CD14-positive monocyte (primary cell): ENCODE measurements at regions not wholly inside any gene's neighbourhood (a gene's known extent, or its start where the extent isn't known, plus 50 kb on each side); places are given as distances from the start of the nearest gene placed in this dataset.

ENCODE experiments used
- DNase-seq, 3 donors: peaks; one replicate each; pipeline ENCODE4 v3.0.0-alpha.2; 2011 to 2022
- H2AFZ ChIP-seq: 2 replicates; pipeline ENCODE4 v1.6.0; 2012; ENCODE audit warnings: mild to moderate bottlenecking, low read depth, low read length, inconsistent platforms; ENCODE audit not compliant: insufficient read depth, poor library complexity, severe bottlenecking
- H3K27ac ChIP-seq, 2 donors: 1 replicate in 1 of 2; 2 replicates in 1 of 2; pipeline ENCODE4 v1.5.1; 2012 to 2013; ENCODE audit warnings: low read length in 2 of 2, control low read depth in 1 of 2, inconsistent platforms in 1 of 2, low read depth in 1 of 2, mild to moderate bottlenecking in 1 of 2
- H3K27me3 ChIP-seq, 2 donors: one replicate each; pipeline versions ENCODE4 v1.6.0 to v1.6.1; 2011 to 2013; ENCODE audit warnings: low read length in 2 of 2; ENCODE audit not compliant: control insufficient read depth in 2 of 2, insufficient read depth in 2 of 2
- H3K36me3 ChIP-seq, 2 donors: replicated peaks in 1 of 2; 1 replicate in 1 of 2; 2 replicates in 1 of 2; pipeline versions ENCODE4 v1.5.1 to v1.6.1; 2012 to 2013; ENCODE audit warnings: low read length in 2 of 2, control low read depth in 1 of 2, inconsistent platforms in 1 of 2, mild to moderate bottlenecking in 1 of 2; ENCODE audit not compliant: insufficient read depth in 2 of 2, control insufficient read depth in 1 of 2
- H3K4me1 ChIP-seq, 2 donors: 1 replicate in 1 of 2; 2 replicates in 1 of 2; pipeline versions ENCODE4 v1.5.1 to v1.6.1; 2012 to 2013; ENCODE audit warnings: low read length in 2 of 2, control low read depth in 1 of 2, inconsistent platforms in 1 of 2, mild to moderate bottlenecking in 1 of 2, moderate library complexity in 1 of 2; ENCODE audit not compliant: insufficient read depth in 2 of 2, control insufficient read depth in 1 of 2
- H3K4me2 ChIP-seq: replicated peaks from 2 replicates; pipeline ENCODE3; 2012; ENCODE audit warnings: low read length, moderate library complexity, mild to moderate bottlenecking; ENCODE audit not compliant: poor library complexity, severe bottlenecking; ENCODE audit errors: extremely low read depth
- H3K4me3 ChIP-seq, 3 experiments: fragments of 200-600 bp in 1 of 3; sonication (generic) in 1 of 3; replicated peaks in 1 of 3; 1 replicate in 2 of 3; 2 replicates in 1 of 3; pipeline ENCODE4 v1.5.1; 2011 to 2013; ENCODE audit warnings: low read length in 3 of 3, mild to moderate bottlenecking in 3 of 3, control low read depth in 2 of 3, low read depth in 2 of 3, inconsistent platforms in 1 of 3, moderate library complexity in 1 of 3
- H3K79me2 ChIP-seq: 2 replicates; pipeline ENCODE4 v1.6.0; 2012; ENCODE audit warnings: mild to moderate bottlenecking, control low read depth, inconsistent platforms, low read length, moderate library complexity; ENCODE audit not compliant: insufficient read depth
- H3K9ac ChIP-seq: 2 replicates; pipeline ENCODE4 v1.6.0; 2017; ENCODE audit warnings: low read length, mild to moderate bottlenecking; ENCODE audit not compliant: insufficient read depth, poor library complexity, severe bottlenecking
- H3K9me3 ChIP-seq, 2 donors: replicated peaks in 1 of 2; 1 replicate in 1 of 2; 2 replicates in 1 of 2; pipeline versions ENCODE4 v1.5.1 to v1.6.1; 2012 to 2013; ENCODE audit warnings: low read length in 2 of 2, control low read depth in 1 of 2; ENCODE audit not compliant: control insufficient read depth in 1 of 2, insufficient read depth in 1 of 2
- H4K20me1 ChIP-seq: 2 replicates; pipeline ENCODE4 v1.6.0; 2012; ENCODE audit warnings: mild to moderate bottlenecking, low read length, control low read depth, moderate library complexity; ENCODE audit not compliant: insufficient read depth
- H3K27ac Mint-ChIP-seq, 7 donors: one replicate each; pipeline ENCODE4 v1.8.0; 2020; ENCODE audit warnings: mild to moderate bottlenecking in 7 of 7, mixed read lengths in 7 of 7, moderate library complexity in 6 of 7, inconsistent platforms in 2 of 7
- H3K27me3 Mint-ChIP-seq, 3 donors: one replicate each; pipeline ENCODE4 v1.8.0; 2021 to 2022; ENCODE audit warnings: low read depth in 3 of 3, mild to moderate bottlenecking in 3 of 3, mixed read lengths in 3 of 3, moderate library complexity in 3 of 3, inconsistent platforms in 1 of 3
- H3K36me3 Mint-ChIP-seq, 2 donors: one replicate each; pipeline ENCODE4 v1.8.0; 2020; ENCODE audit warnings: mixed read lengths in 2 of 2, inconsistent platforms in 1 of 2, mild to moderate bottlenecking in 1 of 2
- H3K4me1 Mint-ChIP-seq: one replicate; pipeline ENCODE4 v1.8.0; 2020; ENCODE audit warnings: mild to moderate bottlenecking, mixed read lengths
- H3K4me3 Mint-ChIP-seq, 2 donors: one replicate each; pipeline ENCODE4 v1.8.0; 2020; ENCODE audit warnings: mild to moderate bottlenecking in 2 of 2, mixed read lengths in 2 of 2, moderate library complexity in 1 of 2
- H3K9me3 Mint-ChIP-seq, 7 donors: one replicate each; pipeline ENCODE4 v1.8.0; 2020 to 2022; ENCODE audit warnings: mixed read lengths in 7 of 7, mild to moderate bottlenecking in 6 of 7, moderate library complexity in 6 of 7, inconsistent platforms in 2 of 7
- CTCF ChIP-seq: fragments of 200-600 bp; IDR thresholded peaks from one replicate; pipeline ENCODE4 v1.8.0; 2022; ENCODE audit warnings: antibody characterized with exemption, mild to moderate bottlenecking
- WGBS: methylation state at CpG from one replicate; pipeline ENCODE4 v1.1.5; 2013; ENCODE audit warnings: missing lambda C conversion rate; ENCODE audit not compliant: insufficient coverage; 5-methylcytosine and 5-hydroxymethylcytosine counted together
- intact Hi-C, 2 donors: fragments of 100-400 bp; cut with micrococcal nuclease; formaldehyde crosslinking; loops; one replicate each; pipeline versions ENCODE4 v1.15.0 to v1.15.1; 2023

- Mint-ChIP-seq H3K36me3 (no peaks in the 10 kb centered on the region), H3K4me3 (no peak overlapping the region), H3K4me1 (no peaks in the 10 kb centered on the region), H3K9me3 (peaks cover 0 to 2% (median 0%) of the 10 kb centered on the region in 7 donors), H3K27me3 (no peaks in the 10 kb centered on the region), H3K27ac (no peak overlapping the region)
- Histone ChIP-seq H3K4me1 (no peaks in the 10 kb centered on the region), H3K9me3 (no peaks in the 10 kb centered on the region), H2AFZ (no peak overlapping the region), H3K27ac (no peak overlapping the region), H4K20me1 (no peaks in the 10 kb centered on the region), H3K36me3 (no peaks in the 10 kb centered on the region), H3K4me2 (no peak overlapping the region), H3K79me2 (no peaks in the 10 kb centered on the region), H3K4me3 (no peak overlapping the region), H3K9ac (no peak overlapping the region), H3K27me3 (no peaks in the 10 kb centered on the region)
- intact Hi-C loops, result no loop called here
- no CpG with 5 or more reads among the region's 6 CpGs for WGBS
- no peak for DNase-seq
- TF ChIP-seq CTCF, result no peak
Observed at GRCh38 chr3:86653661-86654205, 337.2 kb downstream of the VGLL3 start.

GRCh38 chr3:86648087-86648486 lies 342.9 kb downstream of the VGLL3 start:
- H3K4me1 Mint-ChIP-seq, result no peaks in the 10 kb centered on the region
- H3K9me3 Mint-ChIP-seq, result peaks cover 0 to 3% (median 0%) of the 10 kb centered on the region in 7 donors
- Histone ChIP-seq H3K9me3 (no peaks in the 10 kb centered on the region), H2AFZ (no peak overlapping the region), H3K9ac (no peak overlapping the region), H3K27me3 (no peaks in the 10 kb centered on the region), H3K27ac (no peak overlapping the region), H3K36me3 (no peaks in the 10 kb centered on the region), H4K20me1 (no peaks in the 10 kb centered on the region), H3K79me2 (no peaks in the 10 kb centered on the region), H3K4me3 (no peak overlapping the region), H3K4me2 (no peak overlapping the region), H3K4me1 (no peaks in the 10 kb centered on the region)
- WGBS, result no CpG with 5 or more reads among the region's 1 CpG
- no peak for TF ChIP-seq CTCF
- H3K4me3 Mint-ChIP-seq, result no peak overlapping the region
- H3K27ac Mint-ChIP-seq, result no peak overlapping the region
- DNase-seq, result no peak
- no peaks in the 10 kb centered on the region for H3K27me3 Mint-ChIP-seq
- intact Hi-C loops, result no loop called here
- H3K36me3 Mint-ChIP-seq, result no peaks in the 10 kb centered on the region
